RWPE1 (cell line): ENCODE measurements at regions not wholly inside any gene's neighbourhood (a gene's known extent, or its start where the extent isn't known, plus 50 kb on each side); places are given as distances from the start of the nearest gene placed in this dataset.
A peak's percentile ranks its signal among the peaks of the same experiment; 100 is the strongest.

ENCODE experiments used
- CTCF ChIA-PET: fragments of 350-600 bp; sonication (Branson Sonifier 250); formaldehyde crosslinking; extraction: SDS; loops from one replicate; lab custom pipeline; 2021; lab: Yijun Ruan, JAX
- POLR2A ChIA-PET: fragments of 400-600 bp; formaldehyde crosslinking; extraction: SDS; loops from one replicate; lab custom pipeline; 2020; ENCODE audit warnings: antibody characterized with exemption; ENCODE audit not compliant: low non-redundant PET; lab: Yijun Ruan, JAX
- DNase-seq: peaks from one replicate; pipeline ENCODE4 v3.0.0; 2012; ENCODE audit warnings: low spot score
- H3K27ac ChIP-seq: fragments of 450-650 bp; 2 replicates; pipeline ENCODE4 v1.5.1; 2017
- TF ChIP-seq, protein P1 (sequence below): fragments of 450-650 bp; conservative IDR thresholded peaks from 2 replicates; pipeline ENCODE4 v1.5.1; 2017; ENCODE audit warnings: low read depth, mild to moderate bottlenecking

- TF ChIP-seq, protein P1, sequence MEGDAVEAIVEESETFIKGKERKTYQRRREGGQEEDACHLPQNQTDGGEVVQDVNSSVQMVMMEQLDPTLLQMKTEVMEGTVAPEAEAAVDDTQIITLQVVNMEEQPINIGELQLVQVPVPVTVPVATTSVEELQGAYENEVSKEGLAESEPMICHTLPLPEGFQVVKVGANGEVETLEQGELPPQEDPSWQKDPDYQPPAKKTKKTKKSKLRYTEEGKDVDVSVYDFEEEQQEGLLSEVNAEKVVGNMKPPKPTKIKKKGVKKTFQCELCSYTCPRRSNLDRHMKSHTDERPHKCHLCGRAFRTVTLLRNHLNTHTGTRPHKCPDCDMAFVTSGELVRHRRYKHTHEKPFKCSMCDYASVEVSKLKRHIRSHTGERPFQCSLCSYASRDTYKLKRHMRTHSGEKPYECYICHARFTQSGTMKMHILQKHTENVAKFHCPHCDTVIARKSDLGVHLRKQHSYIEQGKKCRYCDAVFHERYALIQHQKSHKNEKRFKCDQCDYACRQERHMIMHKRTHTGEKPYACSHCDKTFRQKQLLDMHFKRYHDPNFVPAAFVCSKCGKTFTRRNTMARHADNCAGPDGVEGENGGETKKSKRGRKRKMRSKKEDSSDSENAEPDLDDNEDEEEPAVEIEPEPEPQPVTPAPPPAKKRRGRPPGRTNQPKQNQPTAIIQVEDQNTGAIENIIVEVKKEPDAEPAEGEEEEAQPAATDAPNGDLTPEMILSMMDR: no peak
- POLR2A ChIA-PET: no interaction called here
Measured at GRCh38 chr6:14202947-14203346, 85.4 kb downstream of the CD83 start.

DNA sequence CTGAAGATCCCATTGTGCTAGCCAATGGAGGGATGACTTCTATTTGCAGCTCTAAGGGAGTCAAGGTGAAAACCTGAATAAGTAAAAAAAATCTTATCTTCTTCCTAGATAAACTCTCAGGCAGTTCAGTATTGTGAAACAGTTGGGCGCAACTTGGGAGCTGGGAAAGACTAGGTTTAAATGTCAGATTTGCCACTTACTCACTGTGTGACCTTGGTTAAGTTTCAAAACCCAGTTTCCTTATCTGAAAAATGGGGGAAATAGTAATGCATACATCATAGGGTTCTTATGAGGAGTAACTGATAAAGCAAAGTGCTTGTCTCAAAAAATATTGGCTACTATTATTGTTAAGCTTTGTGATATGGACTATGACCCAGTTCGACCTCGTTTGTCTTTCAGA lies 88.8 kb downstream of the CD83 start:
- H3K27ac ChIP-seq: no peak overlapping the region
- no peak for DNase-seq
- TF ChIP-seq, protein P1: no peak
- ChIA-PET POLR2A (no interaction called here), CTCF (interaction anchor here (0.6 to 1.2 kb wide), 2 partner anchors 9 to 1278 kb away, joined by 3 to 5 read pairs; no protein-coding TSS in a partner anchor)

More at GRCh38 chr6:14202947-14203346, 85.4 kb downstream of the CD83 start:
- CTCF ChIA-PET: interaction anchor here (0.5 to 0.7 kb wide), 2 partner anchors 157 to 708 kb away, joined by 3 read pairs; no protein-coding TSS in a partner anchor
- no peak overlapping the region for H3K27ac ChIP-seq
- DNase-seq: no peak

DNA sequence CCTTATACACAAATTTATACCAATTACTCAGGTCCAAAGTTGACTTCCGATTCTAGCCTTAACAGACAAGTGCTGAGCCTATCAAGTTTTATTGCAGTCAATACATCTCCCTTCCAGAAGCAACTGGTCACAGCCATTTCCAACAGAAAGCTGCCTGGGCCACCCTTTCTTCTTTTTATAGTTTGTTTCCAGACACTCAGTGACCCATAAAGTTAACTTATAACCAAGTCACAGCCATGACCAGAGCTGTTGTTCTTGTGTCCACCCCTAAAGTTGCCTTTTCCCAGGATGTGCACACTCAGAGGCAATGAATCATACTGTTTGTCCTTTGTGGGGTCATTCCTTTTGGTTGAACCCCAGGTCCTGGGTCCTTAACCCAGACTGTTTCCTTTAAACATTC lies 89.9 kb downstream of the CD83 start:
- CTCF ChIA-PET: no interaction called here
- POLR2A ChIA-PET: no interaction called here
- H3K27ac ChIP-seq: no peak overlapping the region
- DNase-seq: no peak
- TF ChIP-seq, protein P1: no peak

DNA sequence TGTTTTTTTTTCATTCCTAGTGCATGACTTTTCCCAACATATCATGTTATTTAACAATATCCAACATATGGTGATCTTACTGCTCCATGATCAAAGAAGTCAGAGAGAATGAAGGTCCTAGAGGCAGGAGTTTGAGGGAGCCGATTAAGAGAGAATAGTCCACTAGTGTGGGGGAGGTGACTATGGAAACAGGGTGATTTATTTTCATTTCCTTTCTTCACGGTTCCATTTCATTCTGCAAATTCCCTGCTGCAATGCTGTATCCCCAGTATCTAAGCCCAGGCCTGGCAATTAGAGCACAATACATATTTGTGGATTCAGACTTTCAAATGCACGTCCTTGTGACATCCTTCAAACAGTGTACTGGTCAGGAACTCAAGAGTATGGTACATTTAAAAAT lies 91.4 kb downstream of the CD83 start:
- TF ChIP-seq, protein P1: no peak
- no peak for DNase-seq
- ChIA-PET CTCF (no interaction called here), POLR2A (no interaction called here)
- H3K27ac ChIP-seq: no peak overlapping the region

DNA sequence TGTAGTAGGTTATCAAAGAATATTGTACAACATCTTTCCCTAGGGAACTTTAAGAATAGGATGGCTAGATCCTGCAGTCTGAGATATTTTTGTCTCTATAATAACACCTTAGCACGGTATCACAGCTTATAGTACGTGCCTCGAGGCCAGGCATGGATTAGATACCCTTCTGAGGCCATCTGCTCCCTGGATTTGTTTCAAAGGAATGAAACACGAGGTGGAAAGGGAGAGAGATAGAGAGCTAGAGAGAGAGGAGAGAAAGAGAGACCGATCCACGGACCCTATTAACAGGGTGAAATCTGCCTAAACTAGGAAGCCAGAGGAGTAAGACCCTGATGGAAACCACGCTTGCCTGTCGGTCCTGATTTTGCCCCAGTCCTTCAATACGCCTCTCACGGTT lies 92.5 kb downstream of the CD83 start:
- no peak for DNase-seq
- ChIA-PET CTCF (no interaction called here), POLR2A (interaction anchor here (0.6 kb wide), 1 partner anchor 107 kb away, joined by 3 read pairs; no protein-coding TSS in a partner anchor)
- TF ChIP-seq, protein P1: no peak
- peak overlapping the region; percentile 82 for H3K27ac ChIP-seq

DNA sequence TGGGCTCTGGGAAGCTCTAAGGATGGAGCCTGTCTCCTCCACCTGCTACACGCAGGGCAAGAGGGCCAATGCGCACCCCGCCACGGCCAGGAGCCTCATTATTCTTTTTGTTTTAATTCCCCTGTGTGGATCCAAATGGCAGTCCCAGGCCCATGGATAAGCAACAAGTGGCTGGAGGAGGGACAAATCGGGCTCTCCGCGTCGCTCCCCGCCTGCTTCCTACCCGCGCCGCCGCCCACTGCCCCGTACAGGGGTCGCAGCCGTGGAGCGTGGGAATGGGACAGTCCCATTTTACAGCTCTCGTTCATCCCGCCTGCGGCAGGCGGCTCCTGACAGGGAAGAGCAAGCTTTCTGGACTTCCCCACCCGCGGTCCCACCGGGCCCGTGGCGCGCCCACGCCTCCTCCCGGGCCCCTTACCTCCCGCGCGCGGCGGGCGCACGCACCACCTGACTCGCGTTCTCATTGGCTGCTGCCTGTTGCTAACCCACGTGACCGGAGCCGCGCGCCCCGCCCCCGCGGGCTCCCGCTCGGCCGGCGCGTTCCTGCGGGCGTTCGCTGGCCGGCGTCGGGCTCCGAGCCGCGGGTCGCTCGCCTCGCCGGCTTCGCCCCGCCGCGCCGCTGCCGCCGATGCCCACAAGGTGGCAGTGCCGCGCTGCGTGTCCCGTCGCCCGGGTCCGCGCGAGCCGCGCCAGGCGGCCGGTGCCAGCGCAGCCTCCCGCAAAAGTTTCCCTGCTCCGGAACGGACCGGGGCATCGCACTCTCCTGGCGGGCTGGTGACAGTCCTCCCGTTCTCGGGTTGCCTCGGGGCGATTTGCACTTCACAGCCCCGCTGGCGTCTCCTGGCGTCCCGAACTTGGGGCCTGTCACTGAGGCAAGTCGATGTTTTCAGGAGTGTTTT lies 93.3 kb downstream of the CD83 start:
- POLR2A ChIA-PET: interaction anchor here (0.6 kb wide), 1 partner anchor 106 kb away, joined by 3 read pairs; no protein-coding TSS in a partner anchor
- TF ChIP-seq, protein P1: peak; percentile 97
- H3K27ac ChIP-seq: peak overlapping the region; percentile 82
- CTCF ChIA-PET: interaction anchor here (0.6 to 1.2 kb wide), 2 partner anchors 512 to 995 kb away, joined by 3 read pairs; no protein-coding TSS in a partner anchor
- peak; percentile 96 for DNase-seq
